K562 (cell line): ENCODE measurements at regions not wholly inside any gene's neighbourhood (a gene's known extent, or its start where the extent isn't known, plus 50 kb on each side); places are given as distances from the start of the nearest gene placed in this dataset.

Experiments used
- ATAC-seq: fragments of 200-7000 bp; cut with Tn5 transposase; 3 replicates; pipeline ENCODE4 v1.9.1; 2020; ENCODE audit warnings: moderate library complexity
- BruUV-seq: library from RNA; stranded (reverse); fragments of 400-500 nt; replicated peaks from 2 replicates; lab custom pipeline; 2021; lab: Mats Ljungman, UMichigan
- CTCF ChIA-PET: fragments of 300-600 bp; formaldehyde crosslinking; extraction: SDS; loops from one replicate; lab custom pipeline; 2021; ENCODE audit warnings: low intra/inter-chr PET ratio; lab: Yijun Ruan, JAX
- POLR2A ChIA-PET: fragments of 300-600, 350-650 bp; sonication (Branson Sonifier 250); formaldehyde crosslinking; extraction: SDS; loops from one replicate; lab custom pipeline; 2021; ENCODE audit warnings: antibody characterized with exemption, inconsistent platforms; lab: Yijun Ruan, JAX
- DNase-seq, 4 experiments: peaks; one replicate each; pipeline versions ENCODE4 v3.0.0 to v3.0.0-alpha.2; 2011 to 2018; ENCODE audit warnings: low spot score in 3 of 4, mixed read lengths in 3 of 4; ENCODE audit errors: extremely low read depth in 1 of 4
- FAIRE-seq: peaks from 2 replicates; lab custom pipeline; 2011; peaks lifted over from hg19 to GRCh38; lab: Jason Lieb, UNC
- H2AFZ ChIP-seq: 2 replicates; pipeline ENCODE4 v1.6.0; 2011; ENCODE audit warnings: low read depth, low read length, control low read depth, inconsistent platforms
- H3K27ac ChIP-seq: fragments of 200-600 bp; 3 replicates; pipeline ENCODE4 v1.8.0; 2011; ENCODE audit warnings: low read depth, mild to moderate bottlenecking, control low read depth, inconsistent platforms, low read length, moderate library complexity, mixed read lengths; ENCODE audit errors: extremely low read depth
- H3K27me3 ChIP-seq, 2 experiments: fragments of 300-600 bp in 1 of 2; 2 replicates in 1 of 2; 3 replicates in 1 of 2; pipeline versions ENCODE4 v1.6.0 to v1.8.0; 2011; ENCODE audit warnings: inconsistent platforms in 2 of 2, low read length in 2 of 2, mild to moderate bottlenecking in 1 of 2, mixed read lengths in 1 of 2, moderate library complexity in 1 of 2; ENCODE audit not compliant: control insufficient read depth in 2 of 2, insufficient read depth in 2 of 2
- H3K36me3 ChIP-seq: fragments of 300-600 bp; 3 replicates; pipeline ENCODE4 v1.8.0; 2011; ENCODE audit warnings: mild to moderate bottlenecking, low read length, inconsistent platforms; ENCODE audit not compliant: control insufficient read depth, insufficient read depth
- H3K4me1 ChIP-seq, 2 experiments: fragments of 200-600 bp in 1 of 2; replicated peaks in 1 of 2; 2 replicates in 1 of 2; 3 replicates in 1 of 2; pipeline versions ENCODE4 v1.5.1 to v1.8.0; 2011; ENCODE audit warnings: inconsistent platforms in 2 of 2, low read length in 2 of 2, mild to moderate bottlenecking in 1 of 2, mixed read lengths in 1 of 2, moderate library complexity in 1 of 2; ENCODE audit not compliant: control insufficient read depth in 2 of 2, insufficient read depth in 2 of 2
- H3K4me2 ChIP-seq: 2 replicates; pipeline ENCODE4 v1.6.1; 2011; ENCODE audit warnings: low read length, control low read depth, inconsistent platforms, mixed read lengths; ENCODE audit not compliant: insufficient read depth
- H3K4me3 ChIP-seq: fragments of 200-600 bp; sonication (generic), shearing (Covaris generic); 2 replicates; pipeline ENCODE4 v1.5.1; 2016; ENCODE audit warnings: control low read depth, inconsistent platforms
- H3K79me2 ChIP-seq: fragments of 200-600 bp; 3 replicates; pipeline ENCODE4 v1.8.0; 2011; ENCODE audit warnings: low read length, inconsistent platforms; ENCODE audit not compliant: control insufficient read depth, insufficient read depth
- H3K9ac ChIP-seq, 2 experiments: 2 replicates each; pipeline versions ENCODE4 v1.6.0 to v1.6.1; 2011; ENCODE audit warnings: low read depth in 2 of 2, low read length in 2 of 2, control low read depth in 1 of 2, inconsistent platforms in 1 of 2, mild to moderate bottlenecking in 1 of 2, mixed read lengths in 1 of 2; ENCODE audit not compliant: insufficient read depth in 1 of 2
- H3K9me1 ChIP-seq: one replicate; pipeline ENCODE4 v1.6.0; 2011; ENCODE audit warnings: inconsistent platforms, mild to moderate bottlenecking, low read length, moderate library complexity; ENCODE audit not compliant: control insufficient read depth, insufficient read depth
- H3K9me3 ChIP-seq: replicated peaks from 2 replicates; pipeline ENCODE4 v1.5.1; 2011; ENCODE audit warnings: low read depth, low read length, inconsistent platforms; ENCODE audit not compliant: control insufficient read depth, insufficient read depth
- H4K20me1 ChIP-seq: replicated peaks from 2 replicates; pipeline ENCODE4 v1.6.1; 2011; ENCODE audit warnings: low read length, inconsistent platforms, mixed read lengths; ENCODE audit not compliant: control insufficient read depth, insufficient read depth
- ADNP ChIP-seq: fragments of 200-800 bp; sonication (Bioruptor generic); IDR thresholded peaks from 2 replicates; pipeline ENCODE4 v1.6.1; 2016; ENCODE audit warnings: missing genetic modification characterization, missing compliant biosample characterization
- GTF2F1 ChIP-seq: IDR thresholded peaks from 2 replicates; pipeline ENCODE4 v1.6.1; 2011; ENCODE audit warnings: low read depth, low read length, improper control_type of control experiment
- HLTF ChIP-seq: fragments of 450-650 bp; IDR thresholded peaks from 2 replicates; pipeline ENCODE4 v1.6.1; 2016
- PCBP1 ChIP-seq: fragments of 200-400 bp; formaldehyde crosslinking; IDR thresholded peaks from 2 replicates; pipeline ENCODE4 v1.6.1; 2018; ENCODE audit warnings: mild to moderate bottlenecking, low read depth, low read length; ENCODE audit not compliant: poor library complexity, severe bottlenecking
- POLR2G ChIP-seq: fragments of 200-400 bp; formaldehyde crosslinking; IDR thresholded peaks from 2 replicates; pipeline ENCODE4 v1.6.1; 2017; ENCODE audit warnings: low read depth, mild to moderate bottlenecking, antibody characterized with exemption, low read length, moderate library complexity
- RNF2 ChIP-seq: sonication (generic); IDR thresholded peaks from 2 replicates; pipeline ENCODE4 v1.6.1; 2016
- TRIM24 ChIP-seq, 2 experiments: fragments of 450-650 bp; IDR thresholded peaks; 2 replicates each; pipeline ENCODE4 v1.6.1; 2016
- WGBS: fragments of 100-300 bp; shearing (Covaris generic); methylation state at CpG from one replicate; pipeline ENCODE4 v1.1.6; 2016; ENCODE audit warnings: low coverage, mixed read lengths; ENCODE audit not compliant: insufficient coverage; ENCODE audit errors: missing lambda C conversion rate; 5-methylcytosine and 5-hydroxymethylcytosine counted together
- in situ Hi-C: fragments of 300-500 bp; cut with MboI; formaldehyde crosslinking; loops from 4 replicates; pipeline ENCODE4 v1.15.0; 2018; ENCODE audit warnings: inconsistent platforms, mixed read lengths
- intact Hi-C: fragments of 100-400 bp; cut with micrococcal nuclease; formaldehyde crosslinking; loops from 2 replicates; pipeline ENCODE4 v1.14.2; 2022
- TF ChIP-seq, protein P1 (sequence below): fragments of 200-800 bp; sonication (Bioruptor generic); IDR thresholded peaks from 2 replicates; pipeline ENCODE4 v1.6.1; 2017; ENCODE audit warnings: missing genetic modification characterization, missing compliant biosample characterization
- TF ChIP-seq, protein P2 (sequence below): fragments of 250-450 bp; sonication (Bioruptor Pico); IDR thresholded peaks from 2 replicates; pipeline ENCODE4 v1.9.0; 2021; ENCODE audit warnings: mild to moderate bottlenecking, inconsistent platforms
- TF ChIP-seq, protein P3 (sequence below): fragments of 250-450 bp; sonication (Bioruptor Pico); IDR thresholded peaks from 2 replicates; pipeline ENCODE4 v1.5.0; 2021
- TF ChIP-seq, protein P4 (sequence below), 2 experiments: fragments of 450-650 bp; IDR thresholded peaks; 2 replicates each; pipeline ENCODE4 v1.6.1; 2016
- TF ChIP-seq, protein P5 (sequence below), 2 experiments: fragments of 450-650 bp in 1 of 2; IDR thresholded peaks; 2 replicates each; pipeline ENCODE4 v1.6.1; 2011 to 2017; ENCODE audit warnings: low read depth in 2 of 2, antibody characterized with exemption in 1 of 2, borderline replicate concordance in 1 of 2, low read length in 1 of 2, mild to moderate bottlenecking in 1 of 2, mixed read lengths in 1 of 2; ENCODE audit not compliant: control insufficient read depth in 1 of 2

DNA sequence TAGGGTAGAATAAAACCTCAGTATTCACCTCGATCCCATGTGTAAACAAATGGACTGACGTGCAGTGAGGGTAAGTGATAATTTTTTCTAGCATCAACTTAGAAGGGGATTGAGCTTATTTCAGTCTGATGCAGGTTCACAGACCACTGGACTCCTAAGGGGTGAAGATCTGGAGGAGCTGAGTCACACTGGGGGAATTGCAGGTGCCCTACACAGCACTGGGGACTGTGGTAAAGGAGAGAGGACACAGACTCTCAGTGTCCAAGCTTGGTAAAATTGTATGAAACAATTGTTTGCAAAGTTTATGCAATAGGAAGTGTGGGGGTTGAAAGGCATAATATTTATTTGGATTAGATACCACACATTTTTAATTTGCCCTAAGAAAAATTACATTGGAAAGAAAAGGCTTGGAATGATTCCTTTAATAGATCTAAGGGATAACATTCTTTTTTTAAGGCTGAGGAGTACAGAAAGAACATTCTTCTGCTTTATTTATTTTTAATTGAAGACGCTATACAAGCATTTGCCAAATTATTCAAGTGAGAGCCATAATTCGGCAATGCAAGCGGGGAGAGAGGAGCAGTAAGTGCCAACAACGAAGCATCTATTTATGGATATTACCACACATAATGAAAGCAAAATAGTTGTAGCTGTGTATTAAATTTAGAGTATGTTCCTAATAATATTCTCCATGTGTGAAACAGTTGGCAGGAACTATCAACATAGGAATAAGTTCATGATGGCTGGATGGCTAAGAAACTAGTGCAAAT, 766.9 kb upstream of the ADAMTS16 start:
- Histone ChIP-seq H3K9me1 (no peaks in the 10 kb centered on the region), H3K4me2 (no peak overlapping the region), H3K36me3 (no peaks in the 10 kb centered on the region), H3K27ac (no peak overlapping the region), H3K79me2 (no peaks in the 10 kb centered on the region), H3K4me3 (no peak overlapping the region), H3K4me1 (no peaks in the 10 kb centered on the region), H3K9ac (no peak overlapping the region), H3K27me3 (no peaks in the 10 kb centered on the region), H4K20me1 (no peaks in the 10 kb centered on the region), H3K9me3 (no peaks in the 10 kb centered on the region; the same call in 1 of the 2 replicates), H2AFZ (no peak overlapping the region)
- POLR2A ChIA-PET = no interaction called here
- BruUV-seq = no TSS peak
- intact Hi-C loops (no loop called here), in situ Hi-C loops (no loop called here)
- under 1% methylated on average over 6 of the region's 6 CpGs for WGBS
- CTCF ChIA-PET = no interaction called here
- no peak for ATAC-seq
- no peak for FAIRE-seq
- DNase-seq = no peak
- TF ChIP-seq POLR2G (no peak), PCBP1 (no peak), GTF2F1 (no peak), RNF2 (no peak), TRIM24 (IDR thresholded peaks at IDR 0.05) (no peak), ADNP (tag) (no peak), HLTF (no peak)
- TF ChIP-seq, protein P1, sequence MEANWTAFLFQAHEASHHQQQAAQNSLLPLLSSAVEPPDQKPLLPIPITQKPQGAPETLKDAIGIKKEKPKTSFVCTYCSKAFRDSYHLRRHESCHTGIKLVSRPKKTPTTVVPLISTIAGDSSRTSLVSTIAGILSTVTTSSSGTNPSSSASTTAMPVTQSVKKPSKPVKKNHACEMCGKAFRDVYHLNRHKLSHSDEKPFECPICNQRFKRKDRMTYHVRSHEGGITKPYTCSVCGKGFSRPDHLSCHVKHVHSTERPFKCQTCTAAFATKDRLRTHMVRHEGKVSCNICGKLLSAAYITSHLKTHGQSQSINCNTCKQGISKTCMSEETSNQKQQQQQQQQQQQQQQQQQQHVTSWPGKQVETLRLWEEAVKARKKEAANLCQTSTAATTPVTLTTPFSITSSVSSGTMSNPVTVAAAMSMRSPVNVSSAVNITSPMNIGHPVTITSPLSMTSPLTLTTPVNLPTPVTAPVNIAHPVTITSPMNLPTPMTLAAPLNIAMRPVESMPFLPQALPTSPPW (CRISPR knock-in tag) = no peak
- TF ChIP-seq, protein P2, sequence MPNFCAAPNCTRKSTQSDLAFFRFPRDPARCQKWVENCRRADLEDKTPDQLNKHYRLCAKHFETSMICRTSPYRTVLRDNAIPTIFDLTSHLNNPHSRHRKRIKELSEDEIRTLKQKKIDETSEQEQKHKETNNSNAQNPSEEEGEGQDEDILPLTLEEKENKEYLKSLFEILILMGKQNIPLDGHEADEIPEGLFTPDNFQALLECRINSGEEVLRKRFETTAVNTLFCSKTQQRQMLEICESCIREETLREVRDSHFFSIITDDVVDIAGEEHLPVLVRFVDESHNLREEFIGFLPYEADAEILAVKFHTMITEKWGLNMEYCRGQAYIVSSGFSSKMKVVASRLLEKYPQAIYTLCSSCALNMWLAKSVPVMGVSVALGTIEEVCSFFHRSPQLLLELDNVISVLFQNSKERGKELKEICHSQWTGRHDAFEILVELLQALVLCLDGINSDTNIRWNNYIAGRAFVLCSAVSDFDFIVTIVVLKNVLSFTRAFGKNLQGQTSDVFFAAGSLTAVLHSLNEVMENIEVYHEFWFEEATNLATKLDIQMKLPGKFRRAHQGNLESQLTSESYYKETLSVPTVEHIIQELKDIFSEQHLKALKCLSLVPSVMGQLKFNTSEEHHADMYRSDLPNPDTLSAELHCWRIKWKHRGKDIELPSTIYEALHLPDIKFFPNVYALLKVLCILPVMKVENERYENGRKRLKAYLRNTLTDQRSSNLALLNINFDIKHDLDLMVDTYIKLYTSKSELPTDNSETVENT (CRISPR knock-in tag) = no peak
- TF ChIP-seq, protein P3, sequence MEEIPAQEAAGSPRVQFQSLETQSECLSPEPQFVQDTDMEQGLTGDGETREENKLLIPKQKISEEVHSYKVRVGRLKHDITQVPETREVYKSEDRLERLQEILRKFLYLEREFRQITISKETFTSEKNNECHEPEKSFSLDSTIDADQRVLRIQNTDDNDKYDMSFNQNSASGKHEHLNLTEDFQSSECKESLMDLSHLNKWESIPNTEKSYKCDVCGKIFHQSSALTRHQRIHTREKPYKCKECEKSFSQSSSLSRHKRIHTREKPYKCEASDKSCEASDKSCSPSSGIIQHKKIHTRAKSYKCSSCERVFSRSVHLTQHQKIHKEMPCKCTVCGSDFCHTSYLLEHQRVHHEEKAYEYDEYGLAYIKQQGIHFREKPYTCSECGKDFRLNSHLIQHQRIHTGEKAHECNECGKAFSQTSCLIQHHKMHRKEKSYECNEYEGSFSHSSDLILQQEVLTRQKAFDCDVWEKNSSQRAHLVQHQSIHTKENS (CRISPR knock-in tag) = no peak
- TF ChIP-seq, protein P4, sequence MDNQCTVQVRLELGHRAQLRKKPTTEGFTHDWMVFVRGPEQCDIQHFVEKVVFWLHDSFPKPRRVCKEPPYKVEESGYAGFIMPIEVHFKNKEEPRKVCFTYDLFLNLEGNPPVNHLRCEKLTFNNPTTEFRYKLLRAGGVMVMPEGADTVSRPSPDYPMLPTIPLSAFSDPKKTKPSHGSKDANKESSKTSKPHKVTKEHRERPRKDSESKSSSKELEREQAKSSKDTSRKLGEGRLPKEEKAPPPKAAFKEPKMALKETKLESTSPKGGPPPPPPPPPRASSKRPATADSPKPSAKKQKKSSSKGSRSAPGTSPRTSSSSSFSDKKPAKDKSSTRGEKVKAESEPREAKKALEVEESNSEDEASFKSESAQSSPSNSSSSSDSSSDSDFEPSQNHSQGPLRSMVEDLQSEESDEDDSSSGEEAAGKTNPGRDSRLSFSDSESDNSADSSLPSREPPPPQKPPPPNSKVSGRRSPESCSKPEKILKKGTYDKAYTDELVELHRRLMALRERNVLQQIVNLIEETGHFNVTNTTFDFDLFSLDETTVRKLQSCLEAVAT (IDR thresholded peaks at IDR 0.05) = no peak
- TF ChIP-seq, protein P5, sequence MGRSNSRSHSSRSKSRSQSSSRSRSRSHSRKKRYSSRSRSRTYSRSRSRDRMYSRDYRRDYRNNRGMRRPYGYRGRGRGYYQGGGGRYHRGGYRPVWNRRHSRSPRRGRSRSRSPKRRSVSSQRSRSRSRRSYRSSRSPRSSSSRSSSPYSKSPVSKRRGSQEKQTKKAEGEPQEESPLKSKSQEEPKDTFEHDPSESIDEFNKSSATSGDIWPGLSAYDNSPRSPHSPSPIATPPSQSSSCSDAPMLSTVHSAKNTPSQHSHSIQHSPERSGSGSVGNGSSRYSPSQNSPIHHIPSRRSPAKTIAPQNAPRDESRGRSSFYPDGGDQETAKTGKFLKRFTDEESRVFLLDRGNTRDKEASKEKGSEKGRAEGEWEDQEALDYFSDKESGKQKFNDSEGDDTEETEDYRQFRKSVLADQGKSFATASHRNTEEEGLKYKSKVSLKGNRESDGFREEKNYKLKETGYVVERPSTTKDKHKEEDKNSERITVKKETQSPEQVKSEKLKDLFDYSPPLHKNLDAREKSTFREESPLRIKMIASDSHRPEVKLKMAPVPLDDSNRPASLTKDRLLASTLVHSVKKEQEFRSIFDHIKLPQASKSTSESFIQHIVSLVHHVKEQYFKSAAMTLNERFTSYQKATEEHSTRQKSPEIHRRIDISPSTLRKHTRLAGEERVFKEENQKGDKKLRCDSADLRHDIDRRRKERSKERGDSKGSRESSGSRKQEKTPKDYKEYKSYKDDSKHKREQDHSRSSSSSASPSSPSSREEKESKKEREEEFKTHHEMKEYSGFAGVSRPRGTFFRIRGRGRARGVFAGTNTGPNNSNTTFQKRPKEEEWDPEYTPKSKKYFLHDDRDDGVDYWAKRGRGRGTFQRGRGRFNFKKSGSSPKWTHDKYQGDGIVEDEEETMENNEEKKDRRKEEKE (IDR thresholded peaks at IDR 0.05; ENCODE audit: borderline replicate concordance in 1 of 2, control insufficient read depth in 1 of 2, low read depth in 2 of 2, low read length in 1 of 2) = no peak
